HG03135 (cell line): ENCODE measurements at regions not wholly inside any gene's neighbourhood (a gene's known extent, or its start where the extent isn't known, plus 50 kb on each side); places are given as distances from the start of the nearest gene placed in this dataset.

Source experiments
- ATAC-seq: cut with Tn5 transposase; IDR thresholded peaks from one replicate; pipeline ENCODE4 v1.9.1; 2021; ENCODE audit warnings: mild to moderate bottlenecking, moderate library complexity; ENCODE audit not compliant: unreplicated experiment

GRCh38 chr7:155360495-155361345 is 63.0 kb downstream of the INSIG1 start:
- ATAC-seq = no peak

GRCh38 chr7:155361346-155361680 is 63.6 kb downstream of the INSIG1 start:
- ATAC-seq = no peak

- ATAC-seq = no peak
These were observed 64.3 kb downstream of the INSIG1 start for GRCh38 chr7:155361947-155362346.

DNA sequence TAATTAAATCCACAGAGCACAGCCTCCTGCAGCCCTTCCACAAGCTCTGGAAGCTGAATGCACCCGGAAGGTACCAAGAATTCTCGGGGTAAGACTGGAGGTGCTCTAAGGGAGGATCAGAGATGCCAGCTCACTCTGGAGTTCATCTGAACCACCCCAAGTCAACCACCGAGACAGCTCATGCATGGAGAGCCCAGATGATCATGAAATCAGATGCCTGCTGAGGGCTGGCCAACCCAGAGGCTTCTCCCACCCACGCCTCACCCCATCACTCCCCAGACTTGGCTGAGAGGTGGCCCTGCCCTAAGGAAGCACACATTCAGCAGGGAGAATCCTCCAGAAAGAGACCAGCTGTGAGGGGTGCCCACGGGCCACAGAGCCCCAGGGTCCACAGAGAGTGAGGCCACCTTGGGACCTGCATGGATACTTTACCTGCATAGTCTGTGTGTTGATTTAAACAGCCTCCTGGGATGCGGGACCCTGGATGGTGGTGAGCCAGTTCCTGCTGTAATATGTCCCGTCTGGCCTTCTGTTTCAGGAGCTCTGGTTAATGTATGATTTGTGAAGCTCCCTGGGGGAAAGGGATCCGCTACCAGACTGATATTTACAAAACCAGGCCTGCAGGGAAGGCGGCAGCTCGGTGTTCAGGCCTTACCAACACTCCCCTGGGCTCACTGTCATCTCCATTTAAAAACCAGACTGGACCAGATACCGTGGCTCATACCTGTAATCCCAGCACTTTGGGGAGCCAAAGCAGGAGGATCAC is 64.9 kb downstream of the INSIG1 start:
- no peak for ATAC-seq

DNA sequence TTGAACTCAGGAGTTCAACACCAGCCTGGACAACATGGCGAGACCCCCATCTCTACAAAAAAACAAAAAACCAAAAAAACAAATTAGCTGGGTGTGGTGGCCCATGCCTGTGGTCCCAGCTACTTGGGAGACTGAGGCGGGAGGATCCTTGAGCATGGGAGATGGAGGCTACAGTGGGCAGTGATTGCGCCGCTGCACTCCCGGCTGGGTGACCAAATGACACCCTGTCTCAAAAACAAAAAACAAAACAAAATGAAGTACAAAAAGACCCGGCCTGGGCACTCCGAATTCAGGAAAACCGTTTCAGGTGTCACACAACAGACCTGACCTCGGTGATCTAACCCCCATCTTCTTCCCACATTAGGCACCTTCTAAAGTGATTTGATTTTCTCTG is 65.5 kb downstream of the INSIG1 start:
- no peak for ATAC-seq

DNA sequence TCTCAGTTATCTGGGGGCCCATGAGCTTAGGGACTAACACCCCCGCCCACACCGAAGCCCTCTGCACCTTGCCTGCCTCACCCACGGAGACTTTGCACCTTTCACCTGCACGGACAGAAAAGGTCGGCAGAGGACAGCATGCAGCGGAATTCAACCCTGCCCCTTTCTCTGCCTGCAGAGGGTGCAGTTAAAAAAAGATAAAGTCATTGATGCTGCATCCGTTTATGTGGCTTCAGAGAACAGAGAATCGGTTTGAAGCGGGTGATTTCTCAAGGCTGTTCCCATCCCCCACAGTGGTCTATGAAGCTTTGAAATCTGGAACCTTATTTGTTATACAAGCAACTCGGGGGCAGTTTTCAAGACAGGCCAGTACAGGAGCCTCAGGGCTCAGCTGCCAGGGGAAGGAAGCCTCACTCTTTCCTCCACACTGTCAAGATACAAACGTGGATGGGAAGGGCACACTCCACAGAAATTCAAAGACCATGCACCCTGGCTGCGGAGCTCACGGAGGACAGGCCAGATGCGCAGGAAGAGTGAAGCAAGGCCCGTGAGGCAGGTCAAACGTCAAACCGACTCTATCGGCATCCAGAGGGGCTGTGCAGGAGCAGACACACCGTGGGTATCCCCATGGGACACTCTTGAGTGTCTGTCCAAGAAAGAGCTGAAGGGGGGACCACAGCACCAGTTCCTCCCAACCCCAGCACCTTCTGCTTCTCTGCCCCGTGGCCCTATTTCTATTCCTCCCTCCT is 66.3 kb downstream of the INSIG1 start:
- ATAC-seq = no peak

DNA sequence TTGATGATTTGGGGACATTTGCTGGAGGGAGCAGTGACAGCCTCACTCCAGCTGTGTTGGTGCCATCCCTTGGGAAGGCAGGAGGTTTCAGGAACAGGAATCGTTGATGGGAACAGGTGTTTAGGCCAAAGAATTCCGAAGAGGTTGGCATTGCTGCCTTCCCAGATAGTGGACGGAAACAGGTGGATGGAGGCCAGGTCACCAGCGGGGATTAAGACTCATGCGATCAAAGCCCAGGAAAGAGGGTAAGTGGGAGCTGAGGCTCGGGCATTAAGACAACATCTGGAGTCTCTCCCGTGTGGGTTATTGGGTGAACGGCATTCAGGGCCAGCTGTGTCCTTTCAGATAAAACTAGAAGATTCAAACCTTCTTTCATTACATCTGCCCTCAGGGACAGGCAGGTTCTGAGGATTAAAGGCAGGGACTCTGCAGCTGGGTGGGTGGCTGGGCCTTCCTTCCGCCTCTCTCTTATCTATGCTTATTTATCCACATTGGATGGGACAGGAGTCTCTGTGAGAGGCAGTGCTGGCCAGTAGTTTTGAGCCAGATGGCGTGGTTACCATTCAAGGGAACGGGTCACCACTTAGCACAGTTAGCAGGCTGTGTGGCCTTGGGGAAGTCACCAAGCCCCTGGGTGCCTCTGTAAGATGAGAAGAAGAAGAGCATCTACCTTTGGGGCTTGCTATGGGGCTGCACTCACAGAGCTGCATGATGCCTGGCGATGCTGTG is 67.6 kb downstream of the INSIG1 start:
- ATAC-seq = no peak

GRCh38 chr7:155368894-155369600 is 71.4 kb downstream of the INSIG1 start:
- ATAC-seq = no peak

DNA sequence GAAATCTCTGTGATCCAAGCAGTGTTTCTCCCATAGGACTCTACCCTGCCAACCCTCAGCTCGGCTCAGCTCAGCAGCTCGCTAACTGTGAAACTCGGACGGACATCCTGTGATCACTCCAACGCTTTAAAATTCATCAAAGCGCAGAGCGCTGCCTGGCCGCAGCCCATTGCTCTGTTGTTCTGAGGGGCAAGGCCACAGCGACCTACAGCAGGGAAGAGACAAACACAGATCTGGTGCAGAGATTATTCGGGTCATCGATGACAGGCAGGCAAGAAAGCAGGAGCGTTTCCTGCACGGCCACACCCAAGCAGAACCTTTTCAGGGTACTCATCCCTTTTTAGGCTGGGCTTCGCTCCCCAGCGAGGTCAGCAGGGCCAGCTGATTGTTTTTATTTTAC is 72.1 kb downstream of the INSIG1 start:
- ATAC-seq = no peak

DNA sequence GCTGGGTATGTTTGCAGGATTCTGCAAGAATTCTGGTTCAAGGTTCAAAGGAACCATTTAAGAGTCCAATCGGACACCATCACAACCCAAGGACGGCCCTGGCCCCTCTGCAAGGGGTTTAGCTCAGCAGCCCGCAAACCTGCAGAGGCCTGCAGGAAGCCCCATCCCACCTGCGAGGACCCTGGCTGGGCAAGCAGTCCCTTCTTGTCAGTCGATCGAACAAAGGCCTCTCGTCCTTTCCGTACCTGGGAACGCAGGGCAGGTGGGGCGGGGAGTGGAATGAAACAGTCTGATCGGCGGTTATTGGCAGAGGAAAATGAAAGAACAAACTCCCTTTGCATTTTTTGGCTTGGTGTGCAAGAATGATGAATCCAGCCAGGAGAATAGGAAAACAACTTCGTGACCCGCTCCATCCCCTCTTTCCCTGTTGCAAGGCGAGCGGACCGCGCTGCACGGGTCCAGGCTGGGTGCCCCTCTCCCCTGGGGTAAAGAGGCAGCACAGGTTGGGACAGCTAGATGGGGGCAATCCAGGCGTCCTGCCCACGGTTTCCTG is 73.7 kb downstream of the INSIG1 start:
- no peak for ATAC-seq

DNA sequence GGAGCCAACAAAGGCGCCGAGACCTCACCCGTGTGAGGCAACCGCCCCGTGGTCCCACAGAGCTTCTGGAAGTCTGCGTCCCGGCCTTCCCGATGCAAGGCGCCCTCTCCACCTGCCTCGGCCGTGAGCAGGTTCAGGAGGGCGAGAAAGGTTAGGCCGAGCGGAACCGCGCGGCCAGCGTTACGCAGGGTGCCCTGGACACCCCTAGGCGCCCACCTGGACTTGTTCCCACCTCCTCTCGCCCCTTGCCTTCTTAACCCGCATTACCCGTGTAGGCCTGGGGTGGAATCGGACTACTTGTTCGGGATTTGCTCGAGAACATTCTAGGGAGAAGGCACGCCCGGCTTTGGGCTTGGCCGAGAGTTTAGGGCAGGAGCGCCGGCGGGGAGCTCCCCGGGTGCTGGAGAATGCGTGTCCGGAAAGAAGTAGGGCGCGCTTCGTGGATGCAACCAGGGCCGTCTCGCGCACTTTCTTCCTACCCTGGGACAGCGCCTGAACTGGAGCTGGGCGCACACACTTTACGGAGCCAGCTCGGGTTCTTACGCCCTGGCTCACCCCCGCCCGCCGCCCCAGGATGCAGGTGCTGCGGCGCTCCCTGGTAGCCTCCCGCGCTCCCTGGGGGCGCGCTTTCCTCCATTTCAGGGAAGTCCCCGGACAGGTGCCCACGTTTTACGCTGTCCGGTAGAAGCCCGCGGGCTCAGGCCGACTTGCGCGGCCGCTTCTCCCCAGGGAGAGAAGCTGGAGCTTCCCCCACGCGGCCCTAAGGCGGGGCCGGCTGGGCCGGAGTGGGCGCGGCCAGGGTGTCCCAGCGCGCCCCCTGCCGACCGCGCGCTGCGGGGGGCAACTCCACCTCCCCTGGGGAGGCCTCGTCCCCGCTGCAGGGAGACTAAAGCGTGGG is 74.5 kb downstream of the INSIG1 start:
- no peak for ATAC-seq

- no peak for ATAC-seq
These were observed 75.2 kb downstream of the INSIG1 start for GRCh38 chr7:155372782-155373358.

- no peak for ATAC-seq
These were observed 75.9 kb downstream of the INSIG1 start for GRCh38 chr7:155373359-155374273.

- no peak for ATAC-seq
These were observed 76.9 kb downstream of the INSIG1 start for GRCh38 chr7:155374276-155375252.

DNA sequence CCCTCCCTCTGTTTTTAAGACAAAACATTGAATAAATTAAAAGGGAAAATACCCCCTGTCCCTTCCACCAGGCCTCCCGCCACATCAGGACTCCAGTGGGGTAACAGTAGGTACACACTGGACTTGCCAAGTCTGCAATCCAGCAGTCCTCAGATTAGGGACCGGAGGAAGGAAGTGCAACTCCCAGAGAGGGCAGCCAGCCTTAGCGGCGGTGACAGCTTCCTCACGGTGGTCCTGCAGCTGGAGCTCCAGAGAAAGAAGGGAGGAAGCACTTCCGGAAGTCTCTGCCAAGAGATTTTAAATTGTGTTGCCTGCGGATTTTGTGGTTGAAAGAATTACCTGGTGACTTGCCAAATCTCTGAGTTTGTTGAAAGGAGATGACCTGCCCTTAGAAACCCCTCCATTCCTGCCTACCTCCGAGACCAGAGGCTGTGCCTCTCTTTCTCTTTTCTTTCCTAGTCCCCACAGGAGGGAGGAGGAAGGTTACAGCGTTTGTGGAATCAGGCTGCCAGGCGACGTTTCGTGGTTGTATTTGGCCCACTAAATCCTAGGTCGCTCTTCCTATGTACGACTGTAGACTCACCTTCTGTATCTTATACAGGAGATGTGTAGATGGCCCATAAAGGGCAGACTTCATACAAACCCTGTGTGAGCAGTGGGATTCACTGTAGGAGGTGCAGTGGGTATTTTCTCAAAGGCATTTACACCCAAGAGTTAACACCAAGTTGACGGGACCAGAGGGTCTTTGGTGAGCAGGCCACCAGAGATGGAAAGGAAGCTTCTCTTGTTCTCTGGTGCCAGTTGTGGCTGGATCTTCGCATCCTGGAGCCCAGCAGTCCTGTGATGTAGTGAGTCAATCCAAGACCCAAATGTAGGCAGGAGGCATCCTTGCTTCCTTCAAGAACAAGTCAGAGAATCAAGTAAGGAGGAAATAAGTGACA is 77.9 kb downstream of the INSIG1 start:
- ATAC-seq = no peak
